ENCODE measurements at regions not wholly inside any gene's neighbourhood (a gene's known extent, or its start where the extent isn't known, plus 50 kb on each side); places are given as distances from the start of the nearest gene placed in this dataset.
A peak's percentile ranks its signal among the peaks of the same experiment; 100 is the strongest.

GRCh38 chr9:78812665-78813064 is 515.7 kb downstream of the PSAT1 start:
- DNase-seq = no peak

- no peak for DNase-seq
Observed at GRCh38 chr9:78813602-78814180, 516.8 kb downstream of the PSAT1 start.

- peak; percentile 42 for DNase-seq
Observed at GRCh38 chr9:78821126-78821822, 524.3 kb downstream of the PSAT1 start.

- no peak for DNase-seq
Observed at GRCh38 chr9:78826527-78826926, 529.6 kb downstream of the PSAT1 start.

- no peak for DNase-seq
Observed at GRCh38 chr9:78828521-78828920, 531.6 kb downstream of the PSAT1 start.

GRCh38 chr9:78830301-78830700 is 533.4 kb downstream of the PSAT1 start:
- no peak for DNase-seq

- DNase-seq = no peak
Observed at GRCh38 chr9:78831726-78832125, 534.8 kb downstream of the PSAT1 start.

- DNase-seq = no peak
Observed at GRCh38 chr9:78835928-78836450, 539.1 kb downstream of the PSAT1 start.

- DNase-seq = no peak
Observed at GRCh38 chr9:78839252-78839651, 542.3 kb downstream of the PSAT1 start.

- DNase-seq = no peak
Observed at GRCh38 chr9:78848061-78848460, 551.1 kb downstream of the PSAT1 start.

GRCh38 chr9:78856144-78856543 is 559.2 kb downstream of the PSAT1 start:
- DNase-seq = peak; percentile 17

- no peak for DNase-seq
Observed at GRCh38 chr9:78856781-78857180, 559.9 kb downstream of the PSAT1 start.

GRCh38 chr9:78857373-78858225 is 560.7 kb downstream of the PSAT1 start:
- no peak for DNase-seq

- DNase-seq = no peak
Observed at GRCh38 chr9:78858266-78858665, 561.3 kb downstream of the PSAT1 start.

- peak; percentile 88 for DNase-seq
Observed at GRCh38 chr9:78860801-78861475, 564.0 kb downstream of the PSAT1 start.

- DNase-seq = no peak
Observed at GRCh38 chr9:78863531-78863930, 566.6 kb downstream of the PSAT1 start.

- DNase-seq = peak; percentile 22
Observed at GRCh38 chr9:78865737-78866136, 568.8 kb downstream of the PSAT1 start.

GRCh38 chr9:78866207-78867132 is 569.5 kb downstream of the PSAT1 start:
- peak; percentile 98 for DNase-seq

- no peak for DNase-seq
Observed at GRCh38 chr9:78871086-78871451, 574.1 kb downstream of the PSAT1 start.

- DNase-seq = peak; percentile 98
Observed at GRCh38 chr9:78871452-78872331, 574.8 kb downstream of the PSAT1 start.

GRCh38 chr9:78874061-78874460 is 577.1 kb downstream of the PSAT1 start:
- peak; percentile 42 for DNase-seq

Data from fibroblast of skin of right biceps (primary cell).